Fibroblast of lung (primary cell): ENCODE measurements at regions not wholly inside any gene's neighbourhood (a gene's known extent, or its start where the extent isn't known, plus 50 kb on each side); places are given as distances from the start of the nearest gene placed in this dataset.

ENCODE experiments used
- DNase-seq, 2 donors: peaks; one replicate each; pipeline versions ENCODE4 v3.0.0 to v3.0.0-alpha.2; 2010; ENCODE audit warnings: low read depth in 2 of 2
- H2AFZ ChIP-seq: 2 replicates; pipeline ENCODE4 v1.5.1; 2012; ENCODE audit warnings: low read length, control low read depth, inconsistent platforms
- H3K27ac ChIP-seq: 2 replicates; pipeline ENCODE4 v1.5.1; 2011; ENCODE audit warnings: low read length, control low read depth; ENCODE audit not compliant: insufficient read depth
- H3K27me3 ChIP-seq: 2 replicates; pipeline ENCODE4 v1.5.1; 2011; ENCODE audit warnings: mild to moderate bottlenecking, low read length; ENCODE audit not compliant: control insufficient read depth, insufficient read depth
- H3K36me3 ChIP-seq: 2 replicates; pipeline ENCODE4 v1.5.1; 2011; ENCODE audit warnings: low read length; ENCODE audit not compliant: control insufficient read depth, insufficient read depth
- H3K4me1 ChIP-seq: 2 replicates; pipeline ENCODE4 v1.5.1; 2011; ENCODE audit warnings: low read length; ENCODE audit not compliant: control insufficient read depth, insufficient read depth; ENCODE audit errors: extremely low read depth
- H3K4me2 ChIP-seq: 2 replicates; pipeline ENCODE4 v1.5.1; 2011; ENCODE audit warnings: low read length, control low read depth; ENCODE audit not compliant: insufficient read depth; ENCODE audit errors: extremely low read depth
- H3K4me3 ChIP-seq, 4 experiments: fragments of 200-600 bp in 1 of 4; sonication (generic) in 1 of 4; replicated peaks in 1 of 4; 2 replicates each; pipeline ENCODE4 v1.5.1; 2011 to 2016; ENCODE audit warnings: low read length in 4 of 4, low read depth in 3 of 4, mild to moderate bottlenecking in 3 of 4, control low read depth in 2 of 4, inconsistent platforms in 1 of 4, mixed read lengths in 1 of 4; ENCODE audit not compliant: insufficient read depth in 1 of 4; ENCODE audit errors: control extremely low read depth in 1 of 4
- H3K79me2 ChIP-seq: 2 replicates; pipeline ENCODE4 v1.5.1; 2012; ENCODE audit warnings: mild to moderate bottlenecking, low read length, inconsistent platforms; ENCODE audit not compliant: control insufficient read depth, insufficient read depth
- H3K9ac ChIP-seq: 2 replicates; pipeline ENCODE4 v1.5.1; 2011; ENCODE audit warnings: mild to moderate bottlenecking, low read length, control low read depth; ENCODE audit not compliant: insufficient read depth
- H3K9me3 ChIP-seq: 2 replicates; pipeline ENCODE4 v1.5.1; 2012; ENCODE audit warnings: low read depth, low read length; ENCODE audit not compliant: control insufficient read depth, insufficient read depth
- H4K20me1 ChIP-seq: 2 replicates; pipeline ENCODE4 v1.5.1; 2011; ENCODE audit warnings: low read length; ENCODE audit not compliant: control insufficient read depth, insufficient read depth; ENCODE audit errors: extremely low read depth
- EZH2 ChIP-seq: IDR thresholded peaks from 2 replicates; pipeline ENCODE4 v1.5.1; 2012; ENCODE audit warnings: low read length, control low read depth, mild to moderate bottlenecking; ENCODE audit errors: missing control alignments
- TF ChIP-seq, protein P1 (sequence below), 2 donors: IDR thresholded peaks in 1 of 2; conservative IDR thresholded peaks in 1 of 2; 1 replicate in 1 of 2; 2 replicates in 1 of 2; pipeline ENCODE4 v1.5.1; 2011 to 2012; ENCODE audit warnings: low read length in 2 of 2, control low read depth in 1 of 2, inconsistent platforms in 1 of 2, low read depth in 1 of 2, mild to moderate bottlenecking in 1 of 2

DNA sequence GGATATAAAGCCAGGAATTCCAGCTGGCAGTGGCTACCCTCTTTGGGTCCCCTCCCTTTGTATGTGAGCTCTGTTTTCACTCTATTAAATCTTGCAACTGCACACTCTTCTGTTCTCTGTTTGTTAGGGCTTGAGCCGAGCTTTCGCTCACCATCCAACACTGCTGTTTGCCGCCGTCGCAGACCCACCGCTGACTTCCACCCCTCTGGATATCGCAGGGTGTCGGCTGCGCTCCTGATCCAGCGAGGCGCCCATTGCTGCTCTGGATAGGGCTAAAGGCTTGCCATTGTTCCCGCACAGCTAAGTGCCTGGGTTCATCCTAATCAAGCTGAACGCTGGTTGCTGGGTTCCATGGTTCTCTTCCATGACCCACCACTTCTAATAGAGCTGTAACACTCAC, 1433.5 kb upstream of the ADGRB3 start:
- Histone ChIP-seq H3K9me3 (no peaks in the 10 kb centered on the region), H3K27me3 (no peaks in the 10 kb centered on the region), H3K79me2 (no peaks in the 10 kb centered on the region), H3K27ac (no peak overlapping the region), H3K4me3 (no peak overlapping the region), H3K9ac (no peak overlapping the region), H3K36me3 (no peaks in the 10 kb centered on the region), H3K4me1 (no peaks in the 10 kb centered on the region), H2AFZ (no peak overlapping the region), H4K20me1 (no peaks in the 10 kb centered on the region), H3K4me2 (no peak overlapping the region)
- no peak for TF ChIP-seq EZH2
- TF ChIP-seq, protein P1, sequence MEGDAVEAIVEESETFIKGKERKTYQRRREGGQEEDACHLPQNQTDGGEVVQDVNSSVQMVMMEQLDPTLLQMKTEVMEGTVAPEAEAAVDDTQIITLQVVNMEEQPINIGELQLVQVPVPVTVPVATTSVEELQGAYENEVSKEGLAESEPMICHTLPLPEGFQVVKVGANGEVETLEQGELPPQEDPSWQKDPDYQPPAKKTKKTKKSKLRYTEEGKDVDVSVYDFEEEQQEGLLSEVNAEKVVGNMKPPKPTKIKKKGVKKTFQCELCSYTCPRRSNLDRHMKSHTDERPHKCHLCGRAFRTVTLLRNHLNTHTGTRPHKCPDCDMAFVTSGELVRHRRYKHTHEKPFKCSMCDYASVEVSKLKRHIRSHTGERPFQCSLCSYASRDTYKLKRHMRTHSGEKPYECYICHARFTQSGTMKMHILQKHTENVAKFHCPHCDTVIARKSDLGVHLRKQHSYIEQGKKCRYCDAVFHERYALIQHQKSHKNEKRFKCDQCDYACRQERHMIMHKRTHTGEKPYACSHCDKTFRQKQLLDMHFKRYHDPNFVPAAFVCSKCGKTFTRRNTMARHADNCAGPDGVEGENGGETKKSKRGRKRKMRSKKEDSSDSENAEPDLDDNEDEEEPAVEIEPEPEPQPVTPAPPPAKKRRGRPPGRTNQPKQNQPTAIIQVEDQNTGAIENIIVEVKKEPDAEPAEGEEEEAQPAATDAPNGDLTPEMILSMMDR (conservative IDR thresholded peaks at IDR 0.05 in 1 of 2, IDR thresholded peaks at IDR 0.05 in 1 of 2; ENCODE audit: low read depth in 1 of 2, low read length in 2 of 2) = no peak
- no peak for DNase-seq

DNA sequence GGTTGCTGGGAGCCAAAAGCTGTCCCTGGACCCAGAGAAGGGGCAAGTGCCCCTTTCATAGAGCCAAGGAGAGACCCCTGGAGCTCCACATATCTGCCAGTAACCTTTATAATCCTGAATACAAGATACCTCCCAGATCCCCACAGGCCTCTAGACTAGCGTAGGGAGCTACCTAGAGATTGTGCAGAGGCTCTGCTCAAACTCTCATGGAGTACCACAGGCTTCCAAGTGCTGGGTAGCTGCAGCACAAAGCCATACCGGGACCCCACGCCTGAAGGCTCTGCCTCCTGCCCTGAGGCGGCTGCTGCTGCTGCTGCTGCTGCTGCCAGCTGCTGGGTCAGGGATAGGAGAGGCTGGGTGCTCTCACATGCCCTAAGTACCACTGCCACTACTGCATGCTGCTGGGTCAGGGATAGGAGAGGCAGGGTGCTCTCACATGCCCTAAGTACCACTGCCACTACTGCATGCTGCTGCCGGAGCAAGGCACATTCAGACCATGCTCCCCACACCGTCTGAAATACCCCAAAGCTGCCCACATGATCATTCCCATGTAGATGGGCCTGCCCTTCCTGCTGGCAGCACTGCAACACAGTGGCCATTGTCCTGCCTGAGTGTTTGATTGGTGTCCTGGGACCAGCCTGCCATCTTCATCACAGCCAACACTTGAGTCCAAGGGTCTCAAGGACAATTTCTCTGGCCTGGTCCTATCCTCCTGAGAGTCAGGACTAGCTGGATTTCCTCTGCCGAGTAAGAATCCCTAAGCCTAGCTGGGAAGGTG, 1434.3 kb upstream of the ADGRB3 start:
- Histone ChIP-seq H3K27ac (no peak overlapping the region), H3K36me3 (no peaks in the 10 kb centered on the region), H3K4me1 (no peaks in the 10 kb centered on the region), H3K4me2 (no peak overlapping the region), H3K4me3 (no peak overlapping the region), H3K27me3 (no peaks in the 10 kb centered on the region), H2AFZ (no peak overlapping the region), H4K20me1 (no peaks in the 10 kb centered on the region), H3K9me3 (no peaks in the 10 kb centered on the region), H3K9ac (no peak overlapping the region), H3K79me2 (no peaks in the 10 kb centered on the region)
- DNase-seq = no peak
- TF ChIP-seq EZH2 = no peak
- TF ChIP-seq, protein P1 (conservative IDR thresholded peaks at IDR 0.05 in 1 of 2, IDR thresholded peaks at IDR 0.05 in 1 of 2; ENCODE audit: low read depth in 1 of 2, low read length in 2 of 2) = no peak

DNA sequence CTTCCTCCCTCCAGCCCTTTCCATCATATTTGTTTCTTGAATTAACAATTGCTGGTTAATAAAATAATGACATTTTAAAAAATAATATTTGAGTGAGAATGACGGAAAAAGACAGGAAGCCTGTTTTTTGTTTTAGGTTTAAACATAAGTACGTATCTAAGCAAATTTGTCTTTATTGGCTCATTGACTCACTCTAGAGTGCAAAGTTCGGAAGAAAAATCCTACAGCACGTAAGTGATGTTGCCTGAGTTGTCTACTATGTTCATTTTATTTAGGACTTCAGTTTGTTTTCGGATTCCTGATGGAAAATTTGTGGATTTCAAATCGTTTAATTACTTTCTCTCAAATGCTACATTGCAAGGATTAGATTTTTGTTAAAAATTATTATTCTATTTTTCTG, 1435.7 kb upstream of the ADGRB3 start:
- Histone ChIP-seq H3K27me3 (no peaks in the 10 kb centered on the region), H3K9ac (no peak overlapping the region), H3K4me2 (no peak overlapping the region), H3K27ac (no peak overlapping the region), H3K36me3 (no peaks in the 10 kb centered on the region), H4K20me1 (no peaks in the 10 kb centered on the region), H3K9me3 (no peaks in the 10 kb centered on the region), H3K4me1 (no peaks in the 10 kb centered on the region), H2AFZ (no peak overlapping the region), H3K4me3 (no peak overlapping the region), H3K79me2 (no peaks in the 10 kb centered on the region)
- DNase-seq = no peak
- no peak for TF ChIP-seq EZH2
- TF ChIP-seq, protein P1 (conservative IDR thresholded peaks at IDR 0.05 in 1 of 2, IDR thresholded peaks at IDR 0.05 in 1 of 2; ENCODE audit: low read depth in 1 of 2, low read length in 2 of 2) = no peak
